Esophagus muscularis mucosa (tissue), 3 donors: ENCODE measurements at regions not wholly inside any gene's neighbourhood (a gene's known extent, or its start where the extent isn't known, plus 50 kb on each side); places are given as distances from the start of the nearest gene placed in this dataset.

Experiments used
- CTCF ChIP-seq, 3 experiments: fragments of 200-600 bp in 2 of 3; fragments of 450-650 bp in 1 of 3; sonication (generic) in 2 of 3; IDR thresholded peaks; one replicate each; pipeline ENCODE4 v1.5.1; 2017 to 2019; ENCODE audit warnings: antibody characterized with exemption in 3 of 3, mild to moderate bottlenecking in 2 of 3, moderate library complexity in 1 of 3
- POLR2A ChIP-seq: fragments of 450-650 bp; IDR thresholded peaks from one replicate; pipeline ENCODE4 v1.6.1; 2017; ENCODE audit warnings: antibody characterized with exemption, moderate library complexity, mild to moderate bottlenecking, low read depth

- no peak for TF ChIP-seq CTCF (IDR thresholded peaks at IDR 0.05)
- no peak for TF ChIP-seq POLR2A
These were observed 497.5 kb downstream of the COG6 start for GRCh38 chr13:40152922-40153321.
